A673 (cell line): ENCODE measurements at regions not wholly inside any gene's neighbourhood (a gene's known extent, or its start where the extent isn't known, plus 50 kb on each side); places are given as distances from the start of the nearest gene placed in this dataset.

Source experiments
- BruUV-seq: library from RNA; stranded (reverse); fragments of 400-500 nt; replicated peaks from 2 replicates; lab custom pipeline; 2021; lab: Mats Ljungman, UMichigan
- CTCF ChIA-PET: fragments of 300-600 bp; sonication (Branson Sonifier 250); formaldehyde crosslinking; loops from one replicate; lab custom pipeline; 2022; ENCODE audit warnings: antibody characterized with exemption; lab: Charles Lee
- POLR2A ChIA-PET: fragments of 300-600 bp; sonication (Branson Sonifier 250); formaldehyde crosslinking; loops from one replicate; lab custom pipeline; 2022; ENCODE audit warnings: antibody characterized with exemption; ENCODE audit not compliant: low non-redundant PET; lab: Charles Lee
- DNase-seq: peaks from one replicate; pipeline ENCODE4 v3.0.0-alpha.2; 2015; ENCODE audit warnings: low spot score
- H3K27ac ChIP-seq: fragments of 200-600 bp; sonication (generic); 2 replicates; pipeline ENCODE4 v1.5.1; 2016; ENCODE audit warnings: mixed run types, low read depth, mild to moderate bottlenecking, mixed read lengths, antibody characterized with exemption, low read length; ENCODE audit not compliant: poor library complexity, severe bottlenecking
- H3K27me3 ChIP-seq: fragments of 200-600 bp; sonication (generic); replicated peaks from 2 replicates; pipeline ENCODE4 v1.6.1; 2017; ENCODE audit warnings: mixed run types, low read depth, mild to moderate bottlenecking, mixed read lengths, antibody characterized with exemption, low read length; ENCODE audit not compliant: insufficient read depth, poor library complexity
- H3K36me3 ChIP-seq: fragments of 200-600 bp; sonication (generic); 2 replicates; pipeline ENCODE4 v1.6.1; 2016; ENCODE audit warnings: mixed run types, mild to moderate bottlenecking, mixed read lengths, antibody characterized with exemption, low read length; ENCODE audit not compliant: insufficient read depth, poor library complexity, severe bottlenecking
- H3K4me1 ChIP-seq: fragments of 200-600 bp; sonication (generic); 2 replicates; pipeline ENCODE4 v1.6.1; 2017; ENCODE audit warnings: mixed run types, mild to moderate bottlenecking, mixed read lengths, antibody characterized with exemption, low read length; ENCODE audit not compliant: insufficient read depth, poor library complexity, severe bottlenecking
- H3K4me3 ChIP-seq: fragments of 200-600 bp; sonication (generic); 2 replicates; pipeline ENCODE4 v1.5.1; 2016; ENCODE audit warnings: low read depth, mixed run types, mild to moderate bottlenecking, mixed read lengths, low read length; ENCODE audit not compliant: poor library complexity, severe bottlenecking
- H3K9me3 ChIP-seq: fragments of 200-600 bp; sonication (generic); 2 replicates; pipeline ENCODE4 v1.6.1; 2016; ENCODE audit warnings: mixed run types, low read depth, mild to moderate bottlenecking, mixed read lengths, antibody characterized with exemption, low read length; ENCODE audit not compliant: poor library complexity, severe bottlenecking
- EZH2 ChIP-seq: fragments of 200-600 bp; sonication (generic); IDR thresholded peaks from 2 replicates; pipeline ENCODE4 v1.6.1; 2017; ENCODE audit warnings: borderline replicate concordance, low read depth, mild to moderate bottlenecking, mixed read lengths, antibody characterized with exemption, low read length; ENCODE audit not compliant: poor library complexity, severe bottlenecking
- intact Hi-C: fragments of 100-400 bp; cut with micrococcal nuclease; formaldehyde crosslinking; loops from one replicate; pipeline ENCODE4 v1.10.0; 2022; ENCODE audit not compliant: unreplicated experiment
- TF ChIP-seq, protein P1 (sequence below): fragments of 300-800, 200-600 bp; sonication (generic); conservative IDR thresholded peaks from 2 replicates; pipeline ENCODE4 v1.5.1; 2017; ENCODE audit warnings: low read depth, mild to moderate bottlenecking, antibody characterized with exemption, low read length, moderate library complexity, mixed read lengths

DNA sequence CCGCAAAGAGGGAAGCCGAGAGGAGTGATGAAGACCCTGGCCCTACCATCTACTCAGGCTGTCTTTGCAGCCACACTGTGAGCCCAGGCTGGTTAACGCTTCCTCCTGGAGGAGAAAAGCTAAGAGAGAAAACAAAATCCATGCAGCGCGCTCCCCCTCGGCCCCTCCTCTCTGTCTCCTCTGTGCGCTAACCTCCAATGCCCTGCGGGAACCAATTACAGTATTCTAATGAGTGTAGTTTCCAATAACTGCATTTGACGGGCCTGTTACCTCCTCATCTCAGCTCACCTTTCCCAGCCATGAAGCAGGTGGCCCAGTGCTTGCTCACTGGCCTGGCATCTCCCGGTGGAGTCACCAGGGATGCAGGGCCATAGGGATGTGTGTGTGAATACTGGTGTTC is 565.5 kb downstream of the EBF1 start:
- Histone ChIP-seq H3K4me1 (no peaks in the 10 kb centered on the region), H3K9me3 (no peaks in the 10 kb centered on the region), H3K4me3 (no peak overlapping the region), H3K27me3 (peaks cover 3% of the 10 kb centered on the region), H3K27ac (no peak overlapping the region), H3K36me3 (no peaks in the 10 kb centered on the region)
- DNase-seq: no peak
- POLR2A ChIA-PET: no interaction called here
- no TSS peak for BruUV-seq
- TF ChIP-seq EZH2: no peak
- TF ChIP-seq, protein P1, sequence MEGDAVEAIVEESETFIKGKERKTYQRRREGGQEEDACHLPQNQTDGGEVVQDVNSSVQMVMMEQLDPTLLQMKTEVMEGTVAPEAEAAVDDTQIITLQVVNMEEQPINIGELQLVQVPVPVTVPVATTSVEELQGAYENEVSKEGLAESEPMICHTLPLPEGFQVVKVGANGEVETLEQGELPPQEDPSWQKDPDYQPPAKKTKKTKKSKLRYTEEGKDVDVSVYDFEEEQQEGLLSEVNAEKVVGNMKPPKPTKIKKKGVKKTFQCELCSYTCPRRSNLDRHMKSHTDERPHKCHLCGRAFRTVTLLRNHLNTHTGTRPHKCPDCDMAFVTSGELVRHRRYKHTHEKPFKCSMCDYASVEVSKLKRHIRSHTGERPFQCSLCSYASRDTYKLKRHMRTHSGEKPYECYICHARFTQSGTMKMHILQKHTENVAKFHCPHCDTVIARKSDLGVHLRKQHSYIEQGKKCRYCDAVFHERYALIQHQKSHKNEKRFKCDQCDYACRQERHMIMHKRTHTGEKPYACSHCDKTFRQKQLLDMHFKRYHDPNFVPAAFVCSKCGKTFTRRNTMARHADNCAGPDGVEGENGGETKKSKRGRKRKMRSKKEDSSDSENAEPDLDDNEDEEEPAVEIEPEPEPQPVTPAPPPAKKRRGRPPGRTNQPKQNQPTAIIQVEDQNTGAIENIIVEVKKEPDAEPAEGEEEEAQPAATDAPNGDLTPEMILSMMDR: no peak
- CTCF ChIA-PET: no interaction called here
- intact Hi-C loops: no loop called here

DNA sequence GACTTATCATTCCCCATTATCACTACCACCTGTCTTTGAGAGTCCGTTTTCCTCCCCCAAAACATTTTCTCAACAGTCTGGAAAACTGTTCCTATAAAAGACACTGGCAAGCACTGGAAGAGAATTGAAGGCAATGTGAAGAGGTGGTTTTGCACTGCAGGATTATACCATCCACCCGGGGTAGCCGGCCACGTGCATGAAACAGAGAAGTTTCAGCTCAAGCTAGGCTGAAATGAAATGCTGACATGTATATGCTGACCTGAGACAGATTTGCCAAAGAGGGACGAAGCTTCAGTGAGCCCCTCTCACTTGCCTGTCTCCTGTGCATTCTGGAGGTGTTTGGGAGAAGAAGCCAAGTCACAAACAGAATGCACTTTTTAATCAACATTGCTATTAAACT is 567.0 kb downstream of the EBF1 start:
- Histone ChIP-seq H3K36me3 (no peaks in the 10 kb centered on the region), H3K27me3 (peaks cover 3% of the 10 kb centered on the region), H3K4me1 (no peaks in the 10 kb centered on the region), H3K9me3 (no peaks in the 10 kb centered on the region), H3K27ac (no peak overlapping the region), H3K4me3 (no peak overlapping the region)
- ChIA-PET POLR2A (no interaction called here), CTCF (interaction anchor here (0.6 kb wide), 1 partner anchor 461 kb away, joined by 3 read pairs; no protein-coding TSS in a partner anchor)
- no peak for TF ChIP-seq EZH2
- TF ChIP-seq, protein P1: no peak
- intact Hi-C loops: no loop called here
- no TSS peak for BruUV-seq
- DNase-seq: no peak

DNA sequence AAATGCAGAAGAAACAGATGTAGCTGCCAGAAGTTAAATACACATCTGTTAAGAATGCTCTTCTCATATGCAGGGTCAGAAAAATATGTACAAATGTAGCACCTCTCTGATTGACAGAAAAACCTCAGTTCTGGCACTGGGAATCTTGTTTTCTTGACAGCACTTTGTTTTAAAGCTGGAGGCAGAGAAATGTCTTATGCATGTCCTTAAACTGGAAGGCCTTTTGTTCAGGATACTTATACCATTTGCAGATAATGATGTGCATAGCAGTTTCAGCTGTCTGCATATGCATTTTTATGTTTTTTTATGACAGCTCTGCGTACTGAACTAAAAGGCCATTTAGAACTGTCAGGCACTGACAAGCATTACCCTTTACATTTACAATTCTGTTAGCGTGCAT is 567.9 kb downstream of the EBF1 start:
- Histone ChIP-seq H3K27me3 (no peaks in the 10 kb centered on the region), H3K4me3 (no peak overlapping the region), H3K27ac (no peak overlapping the region), H3K36me3 (no peaks in the 10 kb centered on the region), H3K9me3 (no peaks in the 10 kb centered on the region), H3K4me1 (no peaks in the 10 kb centered on the region)
- intact Hi-C loops: no loop called here
- POLR2A ChIA-PET: no interaction called here
- no peak for DNase-seq
- no TSS peak for BruUV-seq
- CTCF ChIA-PET: no interaction called here
- TF ChIP-seq EZH2: no peak
- TF ChIP-seq, protein P1: no peak
